Testis (tissue), 2 donors: ENCODE measurements at regions not wholly inside any gene's neighbourhood (a gene's known extent, or its start where the extent isn't known, plus 50 kb on each side); places are given as distances from the start of the nearest gene placed in this dataset.

Source experiments
- DNase-seq: peaks from one replicate; pipeline ENCODE4 v3.0.0-alpha.2; 2019
- H3K27ac ChIP-seq, 2 donors: fragments of 200-600 bp; sonication (generic); one replicate each; pipeline ENCODE4 v1.5.1; 2019
- H3K27me3 ChIP-seq: fragments of 200-600 bp; sonication (generic); one replicate; pipeline ENCODE4 v1.5.1; 2019
- H3K36me3 ChIP-seq: fragments of 200-600 bp; sonication (generic); one replicate; pipeline ENCODE4 v1.5.1; 2017; ENCODE audit warnings: low read depth; ENCODE audit errors: missing control alignments
- H3K4me1 ChIP-seq: fragments of 200-600 bp; sonication (generic); one replicate; pipeline ENCODE4 v1.5.1; 2019
- H3K4me3 ChIP-seq, 2 donors: fragments of 200-600 bp; sonication (generic); one replicate each; pipeline ENCODE4 v1.5.1; 2017 to 2019
- H3K9me3 ChIP-seq: fragments of 200-600 bp; sonication (generic); one replicate; pipeline ENCODE4 v1.5.1; 2017
- CTCF ChIP-seq, 3 experiments: fragments of 450-650 bp in 2 of 3; fragments of 200-600 bp in 1 of 3; sonication (generic) in 1 of 3; IDR thresholded peaks; one replicate each; pipeline ENCODE4 v1.5.1; 2016 to 2019; ENCODE audit warnings: antibody characterized with exemption in 3 of 3, mild to moderate bottlenecking in 2 of 3, moderate library complexity in 1 of 3
- POLR2A ChIP-seq: fragments of 450-650 bp; IDR thresholded peaks from one replicate; pipeline ENCODE4 v1.6.1; 2017; ENCODE audit warnings: antibody characterized with exemption, mild to moderate bottlenecking, moderate library complexity
- WGBS, 2 donors: methylation state at CpG; one replicate each; pipeline ENCODE4 v1.1.5; 2018; 5-methylcytosine and 5-hydroxymethylcytosine counted together
- intact Hi-C: fragments of 100-400 bp; cut with DNase I; formaldehyde crosslinking; loops from one replicate; pipeline ENCODE4 v1.15.1; 2023; ENCODE audit warnings: low total_unique reads

- intact Hi-C loops, result no loop called here
- Histone ChIP-seq H3K27me3 (no peaks in the 10 kb centered on the region), H3K27ac (no peak overlapping the region), H3K4me1 (no peaks in the 10 kb centered on the region), H3K4me3 (no peak overlapping the region), H3K9me3 (no peaks in the 10 kb centered on the region), H3K36me3 (no peaks in the 10 kb centered on the region)
- 78 to 87% methylated on average over 5 of the region's 5 CpGs for WGBS, 2 donors
- TF ChIP-seq POLR2A, result no peak
- TF ChIP-seq CTCF (IDR thresholded peaks at IDR 0.05), result no peak
- no peak for DNase-seq
Observed at GRCh38 chr15:53454535-53454842, 305.0 kb downstream of the WDR72 start.

GRCh38 chr15:53453253-53454105 is 306.0 kb downstream of the WDR72 start:
- H3K36me3 ChIP-seq, result no peaks in the 10 kb centered on the region
- WGBS, 2 donors, result 77 to 78% methylated on average over 2 of the region's 2 CpGs
- no peak for DNase-seq
- TF ChIP-seq CTCF (IDR thresholded peaks at IDR 0.05) (no peak), POLR2A (no peak)
- H3K4me1 ChIP-seq, result peaks cover under 1% of the 10 kb centered on the region
- no peak overlapping the region for H3K27ac ChIP-seq
- no peak overlapping the region for H3K4me3 ChIP-seq
- no peaks in the 10 kb centered on the region for H3K27me3 ChIP-seq
- no peaks in the 10 kb centered on the region for H3K9me3 ChIP-seq
- intact Hi-C loops, result no loop called here

- Histone ChIP-seq H3K4me3 (no peak overlapping the region), H3K36me3 (no peaks in the 10 kb centered on the region), H3K27me3 (no peaks in the 10 kb centered on the region), H3K4me1 (peaks cover 11% of the 10 kb centered on the region), H3K9me3 (no peaks in the 10 kb centered on the region), H3K27ac (peak overlapping the region; percentile 68 to 71)
- intact Hi-C loops, result no loop called here
- TF ChIP-seq CTCF (IDR thresholded peaks at IDR 0.05) (no peak), POLR2A (no peak)
- peak; percentile 34 for DNase-seq
- WGBS, 2 donors, result 23 to 35% methylated on average over 7 of the region's 7 CpGs
Observed at GRCh38 chr15:53448232-53449015, 311.0 kb downstream of the WDR72 start.

- TF ChIP-seq POLR2A (no peak), CTCF (IDR thresholded peaks at IDR 0.05) (no peak)
- 67% methylated on average over 1 of the region's 1 CpG for WGBS, 2 donors
- no peaks in the 10 kb centered on the region for H3K36me3 ChIP-seq
- H3K27me3 ChIP-seq, result no peaks in the 10 kb centered on the region
- H3K27ac ChIP-seq, result peak overlapping the region; percentile 68 to 71
- intact Hi-C loops, result no loop called here
- DNase-seq, result no peak
- H3K4me1 ChIP-seq, result peaks cover 11% of the 10 kb centered on the region
- no peaks in the 10 kb centered on the region for H3K9me3 ChIP-seq
- H3K4me3 ChIP-seq, result no peak overlapping the region
Observed at GRCh38 chr15:53447742-53448141, 311.7 kb downstream of the WDR72 start.
